K562 (cell line): ENCODE measurements at regions not wholly inside any gene's neighbourhood (a gene's known extent, or its start where the extent isn't known, plus 50 kb on each side); places are given as distances from the start of the nearest gene placed in this dataset.

Experiments used
- ATAC-seq: fragments of 200-7000 bp; cut with Tn5 transposase; 3 replicates; pipeline ENCODE4 v1.9.1; 2020; ENCODE audit warnings: moderate library complexity
- BruUV-seq: library from RNA; stranded (reverse); fragments of 400-500 nt; replicated peaks from 2 replicates; lab custom pipeline; 2021; lab: Mats Ljungman, UMichigan
- CTCF ChIA-PET: fragments of 300-600 bp; formaldehyde crosslinking; extraction: SDS; loops from one replicate; lab custom pipeline; 2021; ENCODE audit warnings: low intra/inter-chr PET ratio; lab: Yijun Ruan, JAX
- POLR2A ChIA-PET: fragments of 300-600, 350-650 bp; sonication (Branson Sonifier 250); formaldehyde crosslinking; extraction: SDS; loops from one replicate; lab custom pipeline; 2021; ENCODE audit warnings: antibody characterized with exemption, inconsistent platforms; lab: Yijun Ruan, JAX
- DNase-seq, 4 experiments: peaks; one replicate each; pipeline versions ENCODE4 v3.0.0 to v3.0.0-alpha.2; 2011 to 2018; ENCODE audit warnings: low spot score in 3 of 4, mixed read lengths in 3 of 4; ENCODE audit errors: extremely low read depth in 1 of 4
- FAIRE-seq: peaks from 2 replicates; lab custom pipeline; 2011; peaks lifted over from hg19 to GRCh38; lab: Jason Lieb, UNC
- H2AFZ ChIP-seq: 2 replicates; pipeline ENCODE4 v1.6.0; 2011; ENCODE audit warnings: low read depth, low read length, control low read depth, inconsistent platforms
- H3K27ac ChIP-seq: fragments of 200-600 bp; 3 replicates; pipeline ENCODE4 v1.8.0; 2011; ENCODE audit warnings: low read depth, mild to moderate bottlenecking, control low read depth, inconsistent platforms, low read length, moderate library complexity, mixed read lengths; ENCODE audit errors: extremely low read depth
- H3K27me3 ChIP-seq, 2 experiments: fragments of 300-600 bp in 1 of 2; 2 replicates in 1 of 2; 3 replicates in 1 of 2; pipeline versions ENCODE4 v1.6.0 to v1.8.0; 2011; ENCODE audit warnings: inconsistent platforms in 2 of 2, low read length in 2 of 2, mild to moderate bottlenecking in 1 of 2, mixed read lengths in 1 of 2, moderate library complexity in 1 of 2; ENCODE audit not compliant: control insufficient read depth in 2 of 2, insufficient read depth in 2 of 2
- H3K36me3 ChIP-seq: fragments of 300-600 bp; 3 replicates; pipeline ENCODE4 v1.8.0; 2011; ENCODE audit warnings: mild to moderate bottlenecking, low read length, inconsistent platforms; ENCODE audit not compliant: control insufficient read depth, insufficient read depth
- H3K4me1 ChIP-seq, 2 experiments: fragments of 200-600 bp in 1 of 2; replicated peaks in 1 of 2; 2 replicates in 1 of 2; 3 replicates in 1 of 2; pipeline versions ENCODE4 v1.5.1 to v1.8.0; 2011; ENCODE audit warnings: inconsistent platforms in 2 of 2, low read length in 2 of 2, mild to moderate bottlenecking in 1 of 2, mixed read lengths in 1 of 2, moderate library complexity in 1 of 2; ENCODE audit not compliant: control insufficient read depth in 2 of 2, insufficient read depth in 2 of 2
- H3K4me2 ChIP-seq: 2 replicates; pipeline ENCODE4 v1.6.1; 2011; ENCODE audit warnings: low read length, control low read depth, inconsistent platforms, mixed read lengths; ENCODE audit not compliant: insufficient read depth
- H3K4me3 ChIP-seq: fragments of 200-600 bp; sonication (generic), shearing (Covaris generic); 2 replicates; pipeline ENCODE4 v1.5.1; 2016; ENCODE audit warnings: control low read depth, inconsistent platforms
- H3K79me2 ChIP-seq: fragments of 200-600 bp; 3 replicates; pipeline ENCODE4 v1.8.0; 2011; ENCODE audit warnings: low read length, inconsistent platforms; ENCODE audit not compliant: control insufficient read depth, insufficient read depth
- H3K9ac ChIP-seq, 2 experiments: 2 replicates each; pipeline versions ENCODE4 v1.6.0 to v1.6.1; 2011; ENCODE audit warnings: low read depth in 2 of 2, low read length in 2 of 2, control low read depth in 1 of 2, inconsistent platforms in 1 of 2, mild to moderate bottlenecking in 1 of 2, mixed read lengths in 1 of 2; ENCODE audit not compliant: insufficient read depth in 1 of 2
- H3K9me1 ChIP-seq: one replicate; pipeline ENCODE4 v1.6.0; 2011; ENCODE audit warnings: inconsistent platforms, mild to moderate bottlenecking, low read length, moderate library complexity; ENCODE audit not compliant: control insufficient read depth, insufficient read depth
- H3K9me3 ChIP-seq: replicated peaks from 2 replicates; pipeline ENCODE4 v1.5.1; 2011; ENCODE audit warnings: low read depth, low read length, inconsistent platforms; ENCODE audit not compliant: control insufficient read depth, insufficient read depth
- H4K20me1 ChIP-seq: replicated peaks from 2 replicates; pipeline ENCODE4 v1.6.1; 2011; ENCODE audit warnings: low read length, inconsistent platforms, mixed read lengths; ENCODE audit not compliant: control insufficient read depth, insufficient read depth
- ARID3A ChIP-seq: IDR thresholded peaks from 2 replicates; pipeline ENCODE4 v1.6.1; 2012; ENCODE audit warnings: low read depth, low read length, improper control_type of control experiment, borderline replicate concordance
- GTF2F1 ChIP-seq: IDR thresholded peaks from 2 replicates; pipeline ENCODE4 v1.6.1; 2011; ENCODE audit warnings: low read depth, low read length, improper control_type of control experiment
- HDAC6 ChIP-seq: IDR thresholded peaks from 2 replicates; pipeline ENCODE4 v1.6.1; 2012; ENCODE audit warnings: low read depth, mild to moderate bottlenecking, control low read depth, inconsistent platforms, low read length, moderate library complexity
- MEF2D ChIP-seq: conservative IDR thresholded peaks from 2 replicates; pipeline ENCODE4 v1.6.1; 2016; ENCODE audit warnings: low read depth, missing genetic modification characterization, missing compliant biosample characterization
- PHB2 ChIP-seq: fragments of 450-650 bp; IDR thresholded peaks from 2 replicates; pipeline ENCODE4 v1.6.1; 2017; ENCODE audit warnings: low read depth
- POLR2H ChIP-seq: IDR thresholded peaks from 2 replicates; pipeline ENCODE4 v1.6.1; 2016; ENCODE audit warnings: missing genetic modification characterization, low read depth, mild to moderate bottlenecking, control low read depth, missing compliant biosample characterization, moderate library complexity
- POLR3G ChIP-seq: IDR thresholded peaks from 2 replicates; pipeline ENCODE4 v1.6.1; 2011; ENCODE audit not compliant: insufficient read length, insufficient replicate concordance; ENCODE audit errors: extremely low read depth
- POU5F1 ChIP-seq: fragments of 150-350 bp; IDR thresholded peaks from 2 replicates; pipeline ENCODE4 v1.6.1; 2014; ENCODE audit warnings: borderline replicate concordance, low read length, low read depth, mild to moderate bottlenecking; ENCODE audit not compliant: partially characterized antibody
- ZBTB26 ChIP-seq: fragments of 450-650 bp; formaldehyde crosslinking; IDR thresholded peaks from 2 replicates; pipeline ENCODE4 v1.4.0; 2022; ENCODE audit warnings: missing genetic modification characterization
- ZC3H8 ChIP-seq: fragments of 450-650 bp; IDR thresholded peaks from 2 replicates; pipeline ENCODE4 v1.6.1; 2017
- ZNF140 ChIP-seq: fragments of 250-450 bp; sonication (Bioruptor Pico); IDR thresholded peaks from 2 replicates; pipeline ENCODE4 v1.8.0; 2021; ENCODE audit warnings: moderate library complexity, mild to moderate bottlenecking, inconsistent platforms
- ZNF740 ChIP-seq, 3 experiments: fragments of 200-800 bp in 1 of 3; sonication (Bioruptor generic) in 1 of 3; sonication (generic) in 1 of 3; formaldehyde crosslinking in 1 of 3; IDR thresholded peaks; 2 replicates each; pipeline versions ENCODE4 v1.6.1 to v1.8.0; 2016 to 2022; ENCODE audit warnings: mild to moderate bottlenecking in 2 of 3, missing compliant biosample characterization in 2 of 3, missing genetic modification characterization in 2 of 3, missing genetic modification reagents in 1 of 3
- ZZZ3 ChIP-seq: fragments of 450-650 bp; IDR thresholded peaks from 2 replicates; pipeline ENCODE4 v1.6.1; 2016; ENCODE audit warnings: antibody characterized with exemption, mild to moderate bottlenecking, moderate library complexity
- WGBS: fragments of 100-300 bp; shearing (Covaris generic); methylation state at CpG from one replicate; pipeline ENCODE4 v1.1.6; 2016; ENCODE audit warnings: low coverage, mixed read lengths; ENCODE audit not compliant: insufficient coverage; ENCODE audit errors: missing lambda C conversion rate; 5-methylcytosine and 5-hydroxymethylcytosine counted together
- in situ Hi-C: fragments of 300-500 bp; cut with MboI; formaldehyde crosslinking; loops from 4 replicates; pipeline ENCODE4 v1.15.0; 2018; ENCODE audit warnings: inconsistent platforms, mixed read lengths
- intact Hi-C: fragments of 100-400 bp; cut with micrococcal nuclease; formaldehyde crosslinking; loops from 2 replicates; pipeline ENCODE4 v1.14.2; 2022
- TF ChIP-seq, protein P1 (sequence below): fragments of 250-450 bp; sonication (Bioruptor Pico); IDR thresholded peaks from 2 replicates; pipeline ENCODE4 v1.8.0; 2021; ENCODE audit warnings: mild to moderate bottlenecking, moderate library complexity
- TF ChIP-seq, protein P2 (sequence below): sonication (generic); formaldehyde crosslinking; IDR thresholded peaks from 2 replicates; pipeline ENCODE4 v1.8.1; 2023; ENCODE audit warnings: mild to moderate bottlenecking, missing genetic modification reagents

DNA sequence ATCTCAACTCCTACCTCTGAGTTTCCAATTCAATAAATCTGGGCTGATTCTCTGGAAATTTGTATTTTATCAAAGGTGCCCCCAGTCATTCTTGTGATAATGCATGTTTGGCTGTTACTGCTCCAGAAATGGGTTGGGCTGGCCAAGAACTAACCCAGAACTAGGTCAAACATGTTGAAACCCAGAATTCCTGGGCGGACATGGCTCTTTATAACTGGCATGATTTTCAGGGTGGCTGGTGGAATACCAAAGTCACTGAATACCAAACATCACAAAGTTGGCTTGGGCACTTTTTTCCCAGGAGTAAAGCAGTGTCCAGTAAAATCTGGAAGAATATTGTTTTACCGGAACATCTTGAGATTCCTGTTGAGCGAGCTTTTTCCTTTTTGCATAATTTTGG, 89.4 kb upstream of the S1PR1 start:
- CTCF ChIA-PET: no interaction called here
- Histone ChIP-seq H3K9me3 (no peaks in the 10 kb centered on the region), H3K4me2 (no peak overlapping the region), H3K4me3 (no peak overlapping the region), H3K36me3 (no peaks in the 10 kb centered on the region), H3K9me1 (no peaks in the 10 kb centered on the region), H3K27me3 (no peaks in the 10 kb centered on the region), H3K4me1 (no peaks in the 10 kb centered on the region), H2AFZ (no peak overlapping the region), H3K9ac (no peak overlapping the region), H3K27ac (no peak overlapping the region), H4K20me1 (no peaks in the 10 kb centered on the region), H3K79me2 (no peaks in the 10 kb centered on the region)
- DNase-seq (no peak), FAIRE-seq (no peak), ATAC-seq (no peak)
- no TSS peak for BruUV-seq
- intact Hi-C loops (no loop called here), in situ Hi-C loops (no loop called here)
- POLR2A ChIA-PET: no interaction called here
- WGBS: 78% methylated on average over 3 of the region's 3 CpGs
- TF ChIP-seq HDAC6 (no peak), POLR2H (tag) (no peak), ARID3A (no peak), MEF2D (tag) (no peak), ZC3H8 (no peak), ZBTB26 (CRISPR knock-in tag) (no peak), POU5F1 (no peak), ZNF140 (CRISPR knock-in tag) (no peak), GTF2F1 (no peak), POLR3G (no peak), PHB2 (no peak), ZNF740 (CRISPR knock-in tag; IDR thresholded peaks at IDR 0.05) (no peak), ZNF740 (tag; IDR thresholded peaks at IDR 0.05) (no peak), ZZZ3 (no peak)
- TF ChIP-seq, protein P1, sequence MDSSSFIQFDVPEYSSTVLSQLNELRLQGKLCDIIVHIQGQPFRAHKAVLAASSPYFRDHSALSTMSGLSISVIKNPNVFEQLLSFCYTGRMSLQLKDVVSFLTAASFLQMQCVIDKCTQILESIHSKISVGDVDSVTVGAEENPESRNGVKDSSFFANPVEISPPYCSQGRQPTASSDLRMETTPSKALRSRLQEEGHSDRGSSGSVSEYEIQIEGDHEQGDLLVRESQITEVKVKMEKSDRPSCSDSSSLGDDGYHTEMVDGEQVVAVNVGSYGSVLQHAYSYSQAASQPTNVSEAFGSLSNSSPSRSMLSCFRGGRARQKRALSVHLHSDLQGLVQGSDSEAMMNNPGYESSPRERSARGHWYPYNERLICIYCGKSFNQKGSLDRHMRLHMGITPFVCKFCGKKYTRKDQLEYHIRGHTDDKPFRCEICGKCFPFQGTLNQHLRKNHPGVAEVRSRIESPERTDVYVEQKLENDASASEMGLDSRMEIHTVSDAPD (CRISPR knock-in tag): no peak
- TF ChIP-seq, protein P2, sequence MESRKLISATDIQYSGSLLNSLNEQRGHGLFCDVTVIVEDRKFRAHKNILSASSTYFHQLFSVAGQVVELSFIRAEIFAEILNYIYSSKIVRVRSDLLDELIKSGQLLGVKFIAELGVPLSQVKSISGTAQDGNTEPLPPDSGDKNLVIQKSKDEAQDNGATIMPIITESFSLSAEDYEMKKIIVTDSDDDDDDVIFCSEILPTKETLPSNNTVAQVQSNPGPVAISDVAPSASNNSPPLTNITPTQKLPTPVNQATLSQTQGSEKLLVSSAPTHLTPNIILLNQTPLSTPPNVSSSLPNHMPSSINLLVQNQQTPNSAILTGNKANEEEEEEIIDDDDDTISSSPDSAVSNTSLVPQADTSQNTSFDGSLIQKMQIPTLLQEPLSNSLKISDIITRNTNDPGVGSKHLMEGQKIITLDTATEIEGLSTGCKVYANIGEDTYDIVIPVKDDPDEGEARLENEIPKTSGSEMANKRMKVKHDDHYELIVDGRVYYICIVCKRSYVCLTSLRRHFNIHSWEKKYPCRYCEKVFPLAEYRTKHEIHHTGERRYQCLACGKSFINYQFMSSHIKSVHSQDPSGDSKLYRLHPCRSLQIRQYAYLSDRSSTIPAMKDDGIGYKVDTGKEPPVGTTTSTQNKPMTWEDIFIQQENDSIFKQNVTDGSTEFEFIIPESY (CRISPR knock-in tag): no peak
- TF ChIP-seq, all 486 proteins: peak for 0
